H1 (cell line): ENCODE measurements at regions not wholly inside any gene's neighbourhood (a gene's known extent, or its start where the extent isn't known, plus 50 kb on each side); places are given as distances from the start of the nearest gene placed in this dataset.

Source experiments
- CTCF ChIA-PET: fragments of 300-600 bp; sonication (Branson Sonifier 250); formaldehyde crosslinking; loops from one replicate; lab custom pipeline; 2021; ENCODE audit not compliant: partially characterized antibody; lab: Charles Lee
- POLR2A ChIA-PET: fragments of 300-600 bp; sonication (Branson Sonifier 250); formaldehyde crosslinking; loops from one replicate; lab custom pipeline; 2021; ENCODE audit warnings: inconsistent platforms; ENCODE audit not compliant: partially characterized antibody; lab: Charles Lee
- DNase-seq, 2 experiments: peaks; one replicate each; pipeline versions ENCODE4 v3.0.0 to v3.0.0-alpha.2; 2010 to 2022; ENCODE audit warnings: low spot score in 2 of 2, low read depth in 1 of 2, mixed read lengths in 1 of 2
- FAIRE-seq: peaks from 2 replicates; lab custom pipeline; 2011; peaks lifted over from hg19 to GRCh38; lab: Jason Lieb, UNC
- H2AFZ ChIP-seq: 2 replicates; pipeline ENCODE4 v1.8.1; 2012; ENCODE audit warnings: low read length, inconsistent platforms
- H2AK5ac ChIP-seq: 2 replicates; pipeline ENCODE4 v1.6.1; 2013; ENCODE audit warnings: low read depth, low read length
- H2BK120ac ChIP-seq: replicated peaks from 2 replicates; pipeline ENCODE3; 2013; ENCODE audit warnings: low read depth, low read length, inconsistent platforms
- H2BK12ac ChIP-seq: 2 replicates; pipeline ENCODE4 v1.6.1; 2013; ENCODE audit warnings: low read depth, low read length
- H2BK15ac ChIP-seq: 2 replicates; pipeline ENCODE4 v1.6.1; 2013; ENCODE audit warnings: low read length
- H2BK20ac ChIP-seq: 2 replicates; pipeline ENCODE4 v1.6.1; 2013; ENCODE audit warnings: low read length
- H2BK5ac ChIP-seq: 2 replicates; pipeline ENCODE4 v1.6.1; 2013; ENCODE audit warnings: low read depth, low read length
- H3K14ac ChIP-seq: 2 replicates; pipeline ENCODE4 v1.6.1; 2013; ENCODE audit warnings: inconsistent platforms; ENCODE audit not compliant: insufficient read length
- H3K18ac ChIP-seq: 2 replicates; pipeline ENCODE4 v1.6.1; 2013; ENCODE audit warnings: low read length; ENCODE audit errors: extremely low read depth
- H3K23ac ChIP-seq: 2 replicates; pipeline ENCODE4 v1.6.1; 2013; ENCODE audit warnings: inconsistent platforms; ENCODE audit not compliant: insufficient read length
- H3K23me2 ChIP-seq: 2 replicates; pipeline ENCODE4 v1.6.1; 2013; ENCODE audit warnings: low read depth, low read length
- H3K27ac ChIP-seq: 2 replicates; pipeline ENCODE4 v1.6.1; 2011; ENCODE audit warnings: low read depth, low read length, inconsistent platforms
- H3K27me3 ChIP-seq, 4 experiments: replicated peaks in 1 of 4; 1 replicate in 1 of 4; 2 replicates in 3 of 4; pipeline versions ENCODE4 v1.6.1 to v1.8.1; 2011 to 2013; ENCODE audit warnings: low read length in 3 of 4, mild to moderate bottlenecking in 3 of 4, inconsistent platforms in 2 of 4, mixed read lengths in 2 of 4, moderate library complexity in 1 of 4; ENCODE audit not compliant: control insufficient read depth in 3 of 4, insufficient read depth in 3 of 4; ENCODE audit errors: extremely low read depth in 1 of 4
- H3K36me3 ChIP-seq, 4 experiments: 2 replicates each; pipeline versions ENCODE4 v1.6.1 to v1.8.1; 2011 to 2013; ENCODE audit warnings: mild to moderate bottlenecking in 4 of 4, low read length in 3 of 4, moderate library complexity in 2 of 4, control low read depth in 1 of 4, inconsistent platforms in 1 of 4; ENCODE audit not compliant: insufficient read depth in 4 of 4, control insufficient read depth in 2 of 4
- H3K4ac ChIP-seq: replicated peaks from 2 replicates; pipeline ENCODE3; 2013; ENCODE audit warnings: low read length, low read depth, mixed read lengths, inconsistent platforms; ENCODE audit not compliant: insufficient read length
- H3K4me1 ChIP-seq, 4 experiments: replicated peaks in 1 of 4; 1 replicate in 1 of 4; 2 replicates in 3 of 4; pipeline versions ENCODE4 v1.6.1 to v1.8.1; 2011 to 2013; ENCODE audit warnings: low read length in 3 of 4, inconsistent platforms in 2 of 4, mixed read lengths in 1 of 4; ENCODE audit not compliant: insufficient read depth in 4 of 4, control insufficient read depth in 3 of 4
- H3K4me2 ChIP-seq, 2 experiments: 2 replicates each; pipeline versions ENCODE4 v1.6.1 to v1.8.1; 2011 to 2013; ENCODE audit warnings: low read depth in 2 of 2, low read length in 2 of 2, control low read depth in 1 of 2, inconsistent platforms in 1 of 2, mild to moderate bottlenecking in 1 of 2; ENCODE audit not compliant: insufficient read depth in 1 of 2
- H3K4me3 ChIP-seq, 4 experiments: fragments of 200-600, 300-600 bp in 1 of 4; sonication (generic), shearing (Covaris generic), sonication (Bioruptor Twin) in 1 of 4; 2 replicates each; pipeline versions ENCODE4 v1.5.1 to v1.8.1; 2011 to 2016; ENCODE audit warnings: low read length in 4 of 4, low read depth in 3 of 4, control low read depth in 2 of 4, inconsistent platforms in 2 of 4, mild to moderate bottlenecking in 2 of 4, mixed read lengths in 1 of 4, moderate library complexity in 1 of 4; ENCODE audit not compliant: insufficient read depth in 2 of 4; ENCODE audit errors: extremely low read depth in 1 of 4
- H3K56ac ChIP-seq: replicated peaks from 2 replicates; pipeline ENCODE3; 2013; ENCODE audit warnings: low read depth, mild to moderate bottlenecking, mixed read lengths, low read length, inconsistent platforms; ENCODE audit not compliant: insufficient read length
- H3K79me1 ChIP-seq: 2 replicates; pipeline ENCODE4 v1.6.1; 2013; ENCODE audit warnings: low read depth, low read length, control low read depth
- H3K79me2 ChIP-seq, 2 experiments: 2 replicates each; pipeline versions ENCODE4 v1.6.1 to v1.8.1; 2012 to 2013; ENCODE audit warnings: low read length in 2 of 2, mild to moderate bottlenecking in 2 of 2, inconsistent platforms in 1 of 2; ENCODE audit not compliant: insufficient read depth in 2 of 2, control insufficient read depth in 1 of 2
- H3K9ac ChIP-seq, 4 experiments: replicated peaks in 1 of 4; 1 replicate in 1 of 4; 2 replicates in 3 of 4; pipeline versions ENCODE4 v1.6.1 to v1.8.1; 2011 to 2013; ENCODE audit warnings: low read depth in 3 of 4, low read length in 3 of 4, control low read depth in 2 of 4, mild to moderate bottlenecking in 2 of 4, moderate library complexity in 2 of 4, inconsistent platforms in 1 of 4; ENCODE audit errors: extremely low read depth in 1 of 4
- H3K9me3 ChIP-seq, 2 experiments: 2 replicates each; pipeline versions ENCODE4 v1.6.1 to v1.8.1; 2012 to 2013; ENCODE audit warnings: mild to moderate bottlenecking in 2 of 2, moderate library complexity in 2 of 2, control low read depth in 1 of 2, inconsistent platforms in 1 of 2, low read depth in 1 of 2, low read length in 1 of 2, mixed read lengths in 1 of 2; ENCODE audit not compliant: insufficient read depth in 2 of 2
- H4K20me1 ChIP-seq, 2 experiments: replicated peaks in 1 of 2; 2 replicates each; pipeline versions ENCODE3 to v1.8.1; 2011 to 2013; ENCODE audit warnings: inconsistent platforms in 2 of 2, low read length in 2 of 2, mild to moderate bottlenecking in 1 of 2; ENCODE audit not compliant: insufficient read depth in 2 of 2, control insufficient read depth in 1 of 2
- H4K5ac ChIP-seq: 2 replicates; pipeline ENCODE4 v1.6.1; 2013; ENCODE audit warnings: low read length, low read depth, mixed read lengths, inconsistent platforms; ENCODE audit not compliant: insufficient read length
- H4K8ac ChIP-seq: 2 replicates; pipeline ENCODE4 v1.8.0; 2013; ENCODE audit warnings: mild to moderate bottlenecking, moderate library complexity, low read length, inconsistent platforms; ENCODE audit not compliant: insufficient read depth; ENCODE audit errors: extremely low read depth
- H4K91ac ChIP-seq: replicated peaks from 2 replicates; pipeline ENCODE3; 2013; ENCODE audit warnings: low read length, mixed read lengths, inconsistent platforms; ENCODE audit not compliant: insufficient read length
- NRF1 ChIP-seq: IDR thresholded peaks from 2 replicates; pipeline ENCODE4 v1.6.1; 2011; ENCODE audit warnings: mild to moderate bottlenecking, low read depth, low read length, improper control_type of control experiment
- SUZ12 ChIP-seq: fragments of 200-600 bp; sonication (generic); IDR thresholded peaks from 2 replicates; pipeline ENCODE4 v1.6.1; 2012; ENCODE audit warnings: mild to moderate bottlenecking, inconsistent platforms, low read length, moderate library complexity, mixed read lengths
- TAF1 ChIP-seq: IDR thresholded peaks from 2 replicates; pipeline ENCODE4 v1.6.1; 2011; ENCODE audit warnings: mild to moderate bottlenecking, low read depth, low read length
- WGBS, 2 experiments: shearing (Covaris generic) in 1 of 2; methylation state at CpG; one replicate each; pipeline versions ENCODE4 v1.1.6 to v1.1.7; 2013 to 2015; ENCODE audit warnings: low lambda C conversion rate in 2 of 2, mixed read lengths in 2 of 2, inconsistent platforms in 1 of 2, low coverage in 1 of 2, missing lambda C conversion rate in 1 of 2; ENCODE audit not compliant: insufficient replicate concordance in 2 of 2, insufficient coverage in 1 of 2, insufficient read length in 1 of 2; ENCODE audit errors: extremely low coverage in 1 of 2, missing lambda C conversion rate in 1 of 2; 5-methylcytosine and 5-hydroxymethylcytosine counted together

- H4K91ac ChIP-seq = no peak overlapping the region
- H3K79me1 ChIP-seq = no peaks in the 10 kb centered on the region
- no peak overlapping the region for H2BK15ac ChIP-seq
- no peak overlapping the region for H3K4ac ChIP-seq
- no peak overlapping the region for H3K14ac ChIP-seq
- H3K23me2 ChIP-seq = no peaks in the 10 kb centered on the region
- WGBS, 2 experiments = 87% methylated on average over 5 of the region's 5 CpGs; no CpG with 5 or more reads in 1 of the 2 experiments
- no peak overlapping the region for H2AFZ ChIP-seq
- FAIRE-seq = no peak
- no peak overlapping the region for H3K56ac ChIP-seq
- no peak overlapping the region for H2BK120ac ChIP-seq
- H3K9me3 ChIP-seq = peaks cover 8 to 19% of the 10 kb centered on the region in 2 experiments; a peak in 2 of 4 replicates
- no peak for DNase-seq
- no peak overlapping the region for H2BK12ac ChIP-seq
- no peak overlapping the region for H3K27ac ChIP-seq
- no peaks in the 10 kb centered on the region for H3K27me3 ChIP-seq
- no peak overlapping the region for H3K4me3 ChIP-seq
- no peak overlapping the region for H3K9ac ChIP-seq
- CTCF ChIA-PET = no interaction called here
- no peak overlapping the region for H3K18ac ChIP-seq
- H2BK5ac ChIP-seq = no peak overlapping the region
- POLR2A ChIA-PET = no interaction called here
- no peaks in the 10 kb centered on the region for H4K20me1 ChIP-seq
- no peak overlapping the region for H3K4me2 ChIP-seq
- no peaks in the 10 kb centered on the region for H3K4me1 ChIP-seq
- H3K36me3 ChIP-seq = no peaks in the 10 kb centered on the region
- no peak overlapping the region for H4K5ac ChIP-seq
- no peaks in the 10 kb centered on the region for H3K79me2 ChIP-seq
- H2BK20ac ChIP-seq = no peak overlapping the region
- TF ChIP-seq TAF1 (no peak), NRF1 (no peak), SUZ12 (no peak)
- no peak overlapping the region for H2AK5ac ChIP-seq
- no peak overlapping the region for H4K8ac ChIP-seq
- no peak overlapping the region for H3K23ac ChIP-seq
These were observed 179.2 kb upstream of the SHH start for GRCh38 chr7:155991470-155991869.
